Transverse colon (tissue), 4 donors: ENCODE measurements at regions not wholly inside any gene's neighbourhood (a gene's known extent, or its start where the extent isn't known, plus 50 kb on each side); places are given as distances from the start of the nearest gene placed in this dataset.

Source experiments
- DNase-seq: peaks from one replicate; pipeline ENCODE4 v3.0.0-alpha.2; 2019
- H3K27ac ChIP-seq, 4 donors: fragments of 200-600 bp; sonication (generic); 2 replicates each; pipeline ENCODE4 v1.5.1; 2016 to 2018; ENCODE audit warnings: inconsistent platforms in 4 of 4
- H3K27me3 ChIP-seq: fragments of 200-600 bp; sonication (generic); 2 replicates; pipeline ENCODE4 v1.5.1; 2017; ENCODE audit warnings: inconsistent platforms
- H3K36me3 ChIP-seq, 4 donors: fragments of 200-600 bp; sonication (generic); 2 replicates each; pipeline ENCODE4 v1.5.1; 2017 to 2019; ENCODE audit warnings: inconsistent platforms in 4 of 4
- H3K4me1 ChIP-seq, 4 donors: fragments of 200-600 bp; sonication (generic); 2 replicates each; pipeline ENCODE4 v1.5.1; 2017 to 2020; ENCODE audit warnings: inconsistent platforms in 4 of 4
- H3K4me3 ChIP-seq, 4 donors: fragments of 200-600 bp; sonication (generic); 1 replicate in 1 of 4; 2 replicates in 3 of 4; pipeline versions ENCODE4 v1.5.1 to v1.6.1; 2017 to 2019; ENCODE audit warnings: inconsistent platforms in 4 of 4
- H3K9me3 ChIP-seq, 2 donors: fragments of 200-600 bp; sonication (generic); 2 replicates each; pipeline ENCODE4 v1.5.1; 2017 to 2019; ENCODE audit warnings: inconsistent platforms in 2 of 2
- CTCF ChIP-seq, 5 experiments: fragments of 200-600 bp in 3 of 5; fragments of 450-650 bp in 2 of 5; sonication (generic) in 3 of 5; IDR thresholded peaks; 1 replicate in 2 of 5; 2 replicates in 3 of 5; pipeline ENCODE4 v1.5.1; 2016 to 2017; ENCODE audit warnings: antibody characterized with exemption in 5 of 5, inconsistent platforms in 3 of 5, mild to moderate bottlenecking in 2 of 5, moderate library complexity in 1 of 5
- EP300 ChIP-seq: sonication (generic); formaldehyde crosslinking; IDR thresholded peaks from one replicate; pipeline ENCODE4 v1.6.1; 2017; ENCODE audit warnings: antibody characterized with exemption, low read depth
- POLR2A ChIP-seq: fragments of 450-650 bp; IDR thresholded peaks from one replicate; pipeline ENCODE4 v1.6.1; 2016; ENCODE audit warnings: antibody characterized with exemption, mild to moderate bottlenecking, moderate library complexity
- POLR2AphosphoS5 ChIP-seq, 3 donors: sonication (generic); formaldehyde crosslinking; IDR thresholded peaks; one replicate each; pipeline ENCODE4 v1.6.1; 2016; ENCODE audit warnings: antibody characterized with exemption in 3 of 3
- WGBS, 2 donors: methylation state at CpG; one replicate each; pipeline ENCODE4 v1.1.5; 2018; ENCODE audit warnings: low coverage in 1 of 2; 5-methylcytosine and 5-hydroxymethylcytosine counted together
- in situ Hi-C, 4 donors: fragments of 200-750 bp; cut with MboI; loops; one replicate each; pipeline versions ENCODE4 v1.15.0 to v1.15.1; 2017; ENCODE audit warnings: low sequenced_read_pairs in 3 of 4, low pct_ligation_motif_present in 1 of 4, low pct_unique_long_range_greater_than_20kb in 1 of 4
- intact Hi-C: fragments of 100-400 bp; cut with DNase I; formaldehyde crosslinking; loops from one replicate; pipeline ENCODE4 v1.15.1; 2023; ENCODE audit warnings: low total_unique reads

- Histone ChIP-seq H3K9me3 (no peaks in the 10 kb centered on the region), H3K27me3 (no peaks in the 10 kb centered on the region), H3K4me1 (no peaks in the 10 kb centered on the region), H3K27ac (no peak overlapping the region), H3K36me3 (no peaks in the 10 kb centered on the region), H3K4me3 (no peak overlapping the region)
- WGBS, 2 donors: 69 to 71% methylated on average over 1 of the region's 1 CpG
- DNase-seq: no peak
- in situ Hi-C loops: no loop called here
- no peak for TF ChIP-seq CTCF (IDR thresholded peaks at IDR 0.05)
- no peak for TF ChIP-seq POLR2AphosphoS5 (IDR thresholded peaks at IDR 0.05)
- TF ChIP-seq EP300: no peak
- TF ChIP-seq POLR2A: no peak
- intact Hi-C loops: no loop called here
Observed at GRCh38 chr2:80815259-80815658, 510.7 kb upstream of the LRRTM1 start.

GRCh38 chr2:80786584-80786983, 482.0 kb upstream of the LRRTM1 start:
- in situ Hi-C loops (no loop called here), intact Hi-C loops (no loop called here)
- 44 to 83% methylated on average over 1 of the region's 1 CpG for WGBS, 2 donors
- H3K4me3 ChIP-seq: no peak overlapping the region
- H3K9me3 ChIP-seq: no peaks in the 10 kb centered on the region
- no peak for TF ChIP-seq CTCF (IDR thresholded peaks at IDR 0.05)
- TF ChIP-seq POLR2A: no peak
- no peak for TF ChIP-seq POLR2AphosphoS5 (IDR thresholded peaks at IDR 0.05)
- no peak for TF ChIP-seq EP300
- no peak overlapping the region for H3K27ac ChIP-seq
- H3K27me3 ChIP-seq: no peaks in the 10 kb centered on the region
- H3K36me3 ChIP-seq: no peaks in the 10 kb centered on the region
- DNase-seq: no peak
- H3K4me1 ChIP-seq: no peaks in the 10 kb centered on the region

GRCh38 chr2:80778704-80779103, 474.2 kb upstream of the LRRTM1 start:
- H3K4me3 ChIP-seq: no peak overlapping the region
- intact Hi-C loops: no loop called here
- no peaks in the 10 kb centered on the region for H3K27me3 ChIP-seq
- no peaks in the 10 kb centered on the region for H3K9me3 ChIP-seq
- no peak for DNase-seq
- H3K4me1 ChIP-seq: no peaks in the 10 kb centered on the region
- H3K27ac ChIP-seq: no peak overlapping the region
- no peaks in the 10 kb centered on the region for H3K36me3 ChIP-seq
- in situ Hi-C loops: no loop called here
- TF ChIP-seq POLR2AphosphoS5 (IDR thresholded peaks at IDR 0.05): no peak
- no peak for TF ChIP-seq POLR2A
- TF ChIP-seq EP300: no peak
- no peak for TF ChIP-seq CTCF (IDR thresholded peaks at IDR 0.05)

GRCh38 chr2:80748592-80748991, 444.0 kb upstream of the LRRTM1 start:
- no peaks in the 10 kb centered on the region for H3K4me1 ChIP-seq
- H3K27ac ChIP-seq: no peak overlapping the region
- no peaks in the 10 kb centered on the region for H3K9me3 ChIP-seq
- no peak overlapping the region for H3K4me3 ChIP-seq
- no peak for DNase-seq
- no peaks in the 10 kb centered on the region for H3K27me3 ChIP-seq
- H3K36me3 ChIP-seq: no peaks in the 10 kb centered on the region
- intact Hi-C loops (no loop called here), in situ Hi-C loops (no loop called here)
- TF ChIP-seq POLR2AphosphoS5 (IDR thresholded peaks at IDR 0.05) (no peak), EP300 (no peak), POLR2A (no peak), CTCF (IDR thresholded peaks at IDR 0.05) (no peak)
